ENCODE measurements at regions not wholly inside any gene's neighbourhood (a gene's known extent, or its start where the extent isn't known, plus 50 kb on each side); places are given as distances from the start of the nearest gene placed in this dataset.
A peak's percentile ranks its signal among the peaks of the same experiment; 100 is the strongest.

- peaks cover 1 to 12% of the 10 kb centered on the region in 2 experiments for H3K36me3 ChIP-seq (ENCODE audit: control insufficient read depth in 2 of 2, extremely low read depth in 1 of 2, insufficient read depth in 2 of 2, low read length in 2 of 2)
- no peak overlapping the region for H3K9ac ChIP-seq (ENCODE audit: control insufficient read depth, extremely low read depth, insufficient read depth, low read length)
- H3K4me1 ChIP-seq (ENCODE audit: control insufficient read depth, extremely low read depth, insufficient read depth, low read length), result peaks cover 37% of the 10 kb centered on the region
- FAIRE-seq, result no peak
- no peaks in the 10 kb centered on the region for H3K27me3 ChIP-seq (ENCODE audit: control insufficient read depth, extremely low read depth, insufficient read depth, low read length)
- no peaks in the 10 kb centered on the region for H3K9me1 ChIP-seq (ENCODE audit: control insufficient read depth, extremely low read depth, insufficient read depth, low read length)
- no peaks in the 10 kb centered on the region for H3K9me3 ChIP-seq (ENCODE audit: control insufficient read depth, low read depth, low read length)
- DNase-seq (ENCODE audit: low read depth, low spot score), result no peak
- no peak overlapping the region for H3K4me2 ChIP-seq (ENCODE audit: control insufficient read depth, extremely low read depth, insufficient read depth, low read depth, low read length)
- no peak overlapping the region for H3K27ac ChIP-seq (ENCODE audit: control insufficient read depth, insufficient read depth, low read length)
- no peak overlapping the region for H3K4me3 ChIP-seq (ENCODE audit: control insufficient read depth in 2 of 3, extremely low read depth in 1 of 3, insufficient read depth in 2 of 3, low read depth in 1 of 3, low read length in 3 of 3)
- peaks cover 28% of the 10 kb centered on the region for H3K79me2 ChIP-seq (ENCODE audit: control insufficient read depth, insufficient read depth, low read length)
- peak overlapping the region; percentile 79 for H2AFZ ChIP-seq (ENCODE audit: control insufficient read depth, low read length)
- TF ChIP-seq EZH2 (IDR thresholded peaks at IDR 0.05; ENCODE audit: low read length), result no peak
- no peak for TF ChIP-seq CTCF (optimal IDR thresholded peaks at IDR 0.05 in 1 of 3, IDR thresholded peaks at IDR 0.05 in 1 of 3, conservative IDR thresholded peaks at IDR 0.05 in 1 of 3; ENCODE audit: extremely low read depth in 1 of 3, insufficient read depth in 2 of 3, low read length in 3 of 3)
- no peaks in the 10 kb centered on the region for H4K20me1 ChIP-seq (ENCODE audit: control insufficient read depth, extremely low read depth, insufficient read depth, low read length)
- dilution Hi-C loops (cut with MboI; ENCODE audit: extremely low pct_ligation_motif_present, low sequenced_read_pairs), result no loop called here
Observed at GRCh38 chr18:61607867-61608266, 274.6 kb downstream of the CDH20 start.

- Histone ChIP-seq H3K27ac (ENCODE audit: control insufficient read depth, insufficient read depth, low read length) (peak overlapping the region; percentile 77), H3K27me3 (ENCODE audit: control insufficient read depth, extremely low read depth, insufficient read depth, low read length) (no peaks in the 10 kb centered on the region), H3K36me3 (ENCODE audit: control insufficient read depth in 2 of 2, extremely low read depth in 1 of 2, insufficient read depth in 2 of 2, low read length in 2 of 2) (peaks cover 4 to 14% of the 10 kb centered on the region in 2 experiments), H3K9ac (ENCODE audit: control insufficient read depth, extremely low read depth, insufficient read depth, low read length) (peak overlapping the region; percentile 83), H3K79me2 (ENCODE audit: control insufficient read depth, insufficient read depth, low read length) (peaks cover 35% of the 10 kb centered on the region), H3K4me2 (ENCODE audit: control insufficient read depth, extremely low read depth, insufficient read depth, low read depth, low read length) (peak overlapping the region; percentile 85), H4K20me1 (ENCODE audit: control insufficient read depth, extremely low read depth, insufficient read depth, low read length) (no peaks in the 10 kb centered on the region), H3K9me1 (ENCODE audit: control insufficient read depth, extremely low read depth, insufficient read depth, low read length) (no peaks in the 10 kb centered on the region), H3K4me1 (ENCODE audit: control insufficient read depth, extremely low read depth, insufficient read depth, low read length) (peaks cover 42% of the 10 kb centered on the region), H3K4me3 (ENCODE audit: control insufficient read depth in 2 of 3, extremely low read depth in 1 of 3, insufficient read depth in 2 of 3, low read depth in 1 of 3, low read length in 3 of 3) (peak overlapping the region; percentile 57 to 96 (median 91)), H2AFZ (ENCODE audit: control insufficient read depth, low read length) (no peak overlapping the region), H3K9me3 (ENCODE audit: control insufficient read depth, low read depth, low read length) (no peaks in the 10 kb centered on the region)
- peak; percentile 98 for FAIRE-seq
- TF ChIP-seq CTCF (optimal IDR thresholded peaks at IDR 0.05 in 1 of 3, IDR thresholded peaks at IDR 0.05 in 1 of 3, conservative IDR thresholded peaks at IDR 0.05 in 1 of 3; ENCODE audit: extremely low read depth in 1 of 3, insufficient read depth in 2 of 3, low read length in 3 of 3) (no peak), EZH2 (IDR thresholded peaks at IDR 0.05; ENCODE audit: low read length) (no peak)
- DNase-seq (ENCODE audit: low read depth, low spot score), result peak; percentile 87
- dilution Hi-C loops (cut with MboI; ENCODE audit: extremely low pct_ligation_motif_present, low sequenced_read_pairs), result no loop called here
Observed at GRCh38 chr18:61606759-61607158, 273.5 kb downstream of the CDH20 start.

Data from keratinocyte (primary cell).